ENCODE measurements at regions not wholly inside any gene's neighbourhood (a gene's known extent, or its start where the extent isn't known, plus 50 kb on each side); places are given as distances from the start of the nearest gene placed in this dataset.

DNA sequence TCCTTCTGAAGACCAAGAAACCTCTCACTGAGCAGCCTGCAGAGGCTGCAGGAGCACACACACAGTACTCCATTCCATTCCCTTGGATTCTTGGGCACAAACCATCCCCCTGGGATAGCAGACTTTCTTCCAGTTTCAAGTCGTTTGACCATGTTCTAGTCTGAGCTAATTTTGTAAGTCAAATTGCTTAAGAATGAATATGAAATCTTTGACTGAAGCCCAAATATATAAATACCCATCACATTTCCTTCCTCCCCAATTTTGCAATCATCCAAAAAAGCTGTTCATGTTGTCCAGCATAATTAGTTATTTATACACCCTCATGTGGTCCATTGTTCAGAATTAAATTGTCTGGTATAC, 231.2 kb upstream of the TPRG1 start:
- Histone ChIP-seq H3K4me3 (no peak overlapping the region), H3K4me1 (peaks cover 0 to 11% of the 10 kb centered on the region in 2 donors), H3K36me3 (no peaks in the 10 kb centered on the region), H3K27ac (peak overlapping the region in 1 of 2 donors; percentile 57), H3K27me3 (no peaks in the 10 kb centered on the region), H3K9me3 (no peaks in the 10 kb centered on the region)
- TF ChIP-seq, protein P1, sequence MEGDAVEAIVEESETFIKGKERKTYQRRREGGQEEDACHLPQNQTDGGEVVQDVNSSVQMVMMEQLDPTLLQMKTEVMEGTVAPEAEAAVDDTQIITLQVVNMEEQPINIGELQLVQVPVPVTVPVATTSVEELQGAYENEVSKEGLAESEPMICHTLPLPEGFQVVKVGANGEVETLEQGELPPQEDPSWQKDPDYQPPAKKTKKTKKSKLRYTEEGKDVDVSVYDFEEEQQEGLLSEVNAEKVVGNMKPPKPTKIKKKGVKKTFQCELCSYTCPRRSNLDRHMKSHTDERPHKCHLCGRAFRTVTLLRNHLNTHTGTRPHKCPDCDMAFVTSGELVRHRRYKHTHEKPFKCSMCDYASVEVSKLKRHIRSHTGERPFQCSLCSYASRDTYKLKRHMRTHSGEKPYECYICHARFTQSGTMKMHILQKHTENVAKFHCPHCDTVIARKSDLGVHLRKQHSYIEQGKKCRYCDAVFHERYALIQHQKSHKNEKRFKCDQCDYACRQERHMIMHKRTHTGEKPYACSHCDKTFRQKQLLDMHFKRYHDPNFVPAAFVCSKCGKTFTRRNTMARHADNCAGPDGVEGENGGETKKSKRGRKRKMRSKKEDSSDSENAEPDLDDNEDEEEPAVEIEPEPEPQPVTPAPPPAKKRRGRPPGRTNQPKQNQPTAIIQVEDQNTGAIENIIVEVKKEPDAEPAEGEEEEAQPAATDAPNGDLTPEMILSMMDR (IDR thresholded peaks at IDR 0.05), result no peak
- TF ChIP-seq POLR2AphosphoS5 (IDR thresholded peaks at IDR 0.05), result peak in 1 of 3 donors; percentile 72
- TF ChIP-seq POLR2A (IDR thresholded peaks at IDR 0.05), result no peak
- intact Hi-C loops (cut with DNase I; ENCODE audit: low total_unique reads), result no loop called here
- DNase-seq (ENCODE audit: low spot score in 2 of 2), result no peak

DNA sequence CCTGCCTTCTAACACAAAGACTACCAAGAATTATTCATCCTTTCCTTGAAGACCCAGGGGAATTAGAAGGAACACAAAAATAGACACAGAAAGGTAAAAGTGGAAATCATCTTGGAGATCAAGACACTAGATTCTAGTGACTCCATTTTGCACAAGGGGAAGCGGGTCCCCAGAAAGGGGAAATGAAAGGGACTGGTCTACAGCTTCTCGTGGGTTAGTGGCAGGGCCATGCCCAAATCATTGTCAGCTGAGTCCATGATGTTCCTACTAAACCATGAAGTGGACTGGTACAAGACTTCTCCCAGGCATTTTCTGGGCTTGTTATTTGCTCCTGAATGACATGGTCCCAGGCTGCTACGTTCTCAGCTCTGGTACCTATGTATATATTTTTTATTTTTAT, 230.7 kb upstream of the TPRG1 start:
- intact Hi-C loops (cut with DNase I; ENCODE audit: low total_unique reads), result no loop called here
- Histone ChIP-seq H3K4me1 (peaks cover 0 to 11% of the 10 kb centered on the region in 2 donors), H3K36me3 (no peaks in the 10 kb centered on the region), H3K9me3 (no peaks in the 10 kb centered on the region), H3K27ac (peak overlapping the region; percentile 17 to 57), H3K4me3 (no peak overlapping the region), H3K27me3 (no peaks in the 10 kb centered on the region)
- TF ChIP-seq, protein P1 (IDR thresholded peaks at IDR 0.05), result no peak
- TF ChIP-seq POLR2A (IDR thresholded peaks at IDR 0.05) (no peak), POLR2AphosphoS5 (IDR thresholded peaks at IDR 0.05) (no peak)
- no peak for DNase-seq (ENCODE audit: low spot score in 2 of 2)

DNA sequence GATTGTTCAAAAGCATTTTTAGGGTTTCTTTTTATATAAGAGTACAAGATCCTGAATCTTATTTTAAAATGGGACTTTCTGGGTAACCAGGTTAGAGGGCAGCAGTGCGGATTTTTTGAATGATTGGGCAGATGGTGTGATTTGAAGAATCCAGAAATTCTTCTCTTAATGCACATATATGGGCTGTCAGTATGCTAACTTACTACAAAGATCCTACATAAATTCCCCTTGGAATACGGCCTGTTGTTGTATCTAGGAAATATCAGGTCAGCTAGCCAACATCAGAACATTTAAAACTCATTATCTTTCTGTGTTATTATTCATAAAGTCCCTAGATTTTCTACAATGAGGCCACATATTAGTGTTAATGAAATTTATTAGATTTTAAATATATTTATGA, 229.6 kb upstream of the TPRG1 start:
- no peak for DNase-seq (ENCODE audit: low spot score in 2 of 2)
- H3K27me3 ChIP-seq, result no peaks in the 10 kb centered on the region
- H3K4me3 ChIP-seq, result no peak overlapping the region
- intact Hi-C loops (cut with DNase I; ENCODE audit: low total_unique reads), result no loop called here
- peaks cover 0 to 11% of the 10 kb centered on the region in 2 donors for H3K4me1 ChIP-seq
- TF ChIP-seq, protein P1 (IDR thresholded peaks at IDR 0.05), result no peak
- TF ChIP-seq POLR2AphosphoS5 (IDR thresholded peaks at IDR 0.05), result no peak
- TF ChIP-seq POLR2A (IDR thresholded peaks at IDR 0.05), result no peak
- no peak overlapping the region for H3K27ac ChIP-seq
- no peaks in the 10 kb centered on the region for H3K36me3 ChIP-seq
- H3K9me3 ChIP-seq, result no peaks in the 10 kb centered on the region

DNA sequence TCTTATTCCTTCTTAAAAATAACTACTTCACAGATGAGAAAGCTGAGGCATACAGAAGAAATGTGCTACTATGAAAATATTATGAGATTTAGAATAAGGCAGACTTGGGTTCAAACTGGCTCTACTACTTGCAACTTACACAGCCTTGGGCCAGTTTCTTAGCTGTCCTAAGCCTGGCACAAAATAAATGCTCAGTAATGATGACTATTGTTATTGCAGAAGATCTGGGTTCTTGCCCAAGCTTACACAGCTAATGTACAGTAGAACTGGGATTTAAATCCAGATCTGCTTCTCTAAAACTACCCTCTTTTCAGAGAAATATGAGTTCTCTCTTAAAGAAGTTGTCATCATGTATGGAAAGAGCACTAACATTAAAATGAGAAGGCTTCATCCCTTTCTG, 228.2 kb upstream of the TPRG1 start:
- H3K4me1 ChIP-seq, result peaks cover 0 to 11% of the 10 kb centered on the region in 2 donors
- H3K27me3 ChIP-seq, result no peaks in the 10 kb centered on the region
- TF ChIP-seq POLR2A (IDR thresholded peaks at IDR 0.05) (no peak), POLR2AphosphoS5 (IDR thresholded peaks at IDR 0.05) (no peak)
- TF ChIP-seq, protein P1 (IDR thresholded peaks at IDR 0.05), result no peak
- no peak overlapping the region for H3K4me3 ChIP-seq
- H3K27ac ChIP-seq, result peak overlapping the region; percentile 99
- intact Hi-C loops (cut with DNase I; ENCODE audit: low total_unique reads), result no loop called here
- DNase-seq (ENCODE audit: low spot score in 2 of 2), result no peak
- no peaks in the 10 kb centered on the region for H3K9me3 ChIP-seq
- H3K36me3 ChIP-seq, result no peaks in the 10 kb centered on the region

DNA sequence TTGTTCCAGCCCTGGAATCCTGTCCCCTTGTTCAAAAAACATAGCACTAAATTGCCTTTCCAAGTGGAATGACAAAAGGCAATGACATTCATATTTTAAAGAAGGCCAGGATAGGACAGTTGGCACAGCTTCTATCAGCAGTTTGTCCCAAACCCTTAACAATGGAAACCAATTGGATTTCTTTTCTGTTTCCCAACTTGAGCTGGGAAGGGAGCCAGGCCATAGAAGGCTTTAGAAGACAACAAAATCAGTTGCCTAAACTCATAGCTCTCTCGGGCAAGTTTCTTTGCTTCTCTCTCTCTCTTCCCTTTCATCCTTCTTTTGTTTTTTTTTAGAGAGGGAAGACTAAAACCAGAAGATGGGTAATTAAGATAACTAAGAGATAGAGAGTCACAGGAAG, 227.7 kb upstream of the TPRG1 start:
- TF ChIP-seq POLR2AphosphoS5 (IDR thresholded peaks at IDR 0.05) (peak in 2 of 3 donors; percentile 27 to 49), POLR2A (IDR thresholded peaks at IDR 0.05) (no peak)
- peak overlapping the region; percentile 99 for H3K27ac ChIP-seq
- H3K9me3 ChIP-seq, result no peaks in the 10 kb centered on the region
- H3K4me1 ChIP-seq, result peaks cover 5 to 16% of the 10 kb centered on the region in 2 donors
- intact Hi-C loops (cut with DNase I; ENCODE audit: low total_unique reads), result no loop called here
- H3K4me3 ChIP-seq, result no peak overlapping the region
- H3K27me3 ChIP-seq, result no peaks in the 10 kb centered on the region
- DNase-seq (ENCODE audit: low spot score in 2 of 2), result peak in 1 of 2 donors; percentile 32
- no peaks in the 10 kb centered on the region for H3K36me3 ChIP-seq

Data from breast epithelium (tissue), 4 donors.